Loucy (cell line): ENCODE measurements at regions not wholly inside any gene's neighbourhood (a gene's known extent, or its start where the extent isn't known, plus 50 kb on each side); places are given as distances from the start of the nearest gene placed in this dataset.

Source experiments
- H2AFZ ChIP-seq: fragments of 200-600 bp; sonication (generic); 2 replicates; pipeline ENCODE4 v1.6.0; 2016; ENCODE audit warnings: antibody characterized with exemption, mild to moderate bottlenecking, low read length, moderate library complexity
- H3F3A ChIP-seq: fragments of 200-600 bp; 2 replicates; pipeline ENCODE4 v1.6.0; 2016; ENCODE audit warnings: antibody characterized with exemption, low read depth, mild to moderate bottlenecking
- H3K27me3 ChIP-seq: fragments of 200-600 bp; sonication (generic); 2 replicates; pipeline ENCODE4 v1.6.1; 2014; ENCODE audit warnings: low read length, mild to moderate bottlenecking; ENCODE audit not compliant: insufficient read depth, poor library complexity, severe bottlenecking
- H3K36me3 ChIP-seq: fragments of 200-600 bp; sonication (generic); 2 replicates; pipeline ENCODE4 v1.6.1; 2016; ENCODE audit warnings: low read length; ENCODE audit not compliant: insufficient read depth
- H3K4me1 ChIP-seq: fragments of 200-600 bp; sonication (generic); 2 replicates; pipeline ENCODE4 v1.5.1; 2014; ENCODE audit warnings: low read length, mild to moderate bottlenecking; ENCODE audit not compliant: insufficient read depth, poor library complexity, severe bottlenecking
- H3K4me2 ChIP-seq: fragments of 200-600 bp; sonication (generic); 2 replicates; pipeline ENCODE4 v1.6.0; 2014; ENCODE audit warnings: antibody characterized with exemption, low read length, low read depth, mild to moderate bottlenecking; ENCODE audit not compliant: poor library complexity, severe bottlenecking
- H3K4me3 ChIP-seq: fragments of 200-600 bp; sonication (generic); 2 replicates; pipeline ENCODE4 v1.5.1; 2014; ENCODE audit warnings: low read length, mild to moderate bottlenecking, mixed read lengths; ENCODE audit not compliant: poor library complexity, severe bottlenecking
- H3K79me2 ChIP-seq: fragments of 200-600 bp; sonication (generic); 2 replicates; pipeline ENCODE4 v1.6.1; 2014; ENCODE audit warnings: low read length; ENCODE audit not compliant: insufficient read depth
- H3K9ac ChIP-seq: fragments of 200-600 bp; sonication (generic); 2 replicates; pipeline ENCODE4 v1.6.0; 2014; ENCODE audit warnings: mild to moderate bottlenecking, low read depth, low read length, moderate library complexity; ENCODE audit not compliant: poor library complexity, severe bottlenecking
- H3K9me2 ChIP-seq: fragments of 200-600 bp; sonication (generic); replicated peaks from 2 replicates; pipeline ENCODE4 v1.6.1; 2016; ENCODE audit warnings: low read depth, low read length, mixed read lengths
- H3K9me3 ChIP-seq: fragments of 200-600 bp; sonication (generic); 2 replicates; pipeline ENCODE4 v1.6.1; 2014; ENCODE audit warnings: mild to moderate bottlenecking, antibody characterized with exemption, low read length, low read depth; ENCODE audit not compliant: insufficient read depth
- H4K20me1 ChIP-seq: fragments of 200-600 bp; sonication (generic); 2 replicates; pipeline ENCODE4 v1.6.0; 2014; ENCODE audit warnings: antibody characterized with exemption, low read length, mild to moderate bottlenecking; ENCODE audit not compliant: insufficient read depth, poor library complexity, severe bottlenecking
- EZH2phosphoT487 ChIP-seq: fragments of 200-600 bp; IDR thresholded peaks from 2 replicates; pipeline ENCODE4 v1.6.1; 2018; ENCODE audit warnings: antibody characterized with exemption, mild to moderate bottlenecking, moderate library complexity, borderline replicate concordance
- TF ChIP-seq, protein P1 (sequence below): fragments of 200-600 bp; sonication (generic); conservative IDR thresholded peaks from 2 replicates; pipeline ENCODE4 v1.5.1; 2014; ENCODE audit warnings: mild to moderate bottlenecking, antibody characterized with exemption, low read length

DNA sequence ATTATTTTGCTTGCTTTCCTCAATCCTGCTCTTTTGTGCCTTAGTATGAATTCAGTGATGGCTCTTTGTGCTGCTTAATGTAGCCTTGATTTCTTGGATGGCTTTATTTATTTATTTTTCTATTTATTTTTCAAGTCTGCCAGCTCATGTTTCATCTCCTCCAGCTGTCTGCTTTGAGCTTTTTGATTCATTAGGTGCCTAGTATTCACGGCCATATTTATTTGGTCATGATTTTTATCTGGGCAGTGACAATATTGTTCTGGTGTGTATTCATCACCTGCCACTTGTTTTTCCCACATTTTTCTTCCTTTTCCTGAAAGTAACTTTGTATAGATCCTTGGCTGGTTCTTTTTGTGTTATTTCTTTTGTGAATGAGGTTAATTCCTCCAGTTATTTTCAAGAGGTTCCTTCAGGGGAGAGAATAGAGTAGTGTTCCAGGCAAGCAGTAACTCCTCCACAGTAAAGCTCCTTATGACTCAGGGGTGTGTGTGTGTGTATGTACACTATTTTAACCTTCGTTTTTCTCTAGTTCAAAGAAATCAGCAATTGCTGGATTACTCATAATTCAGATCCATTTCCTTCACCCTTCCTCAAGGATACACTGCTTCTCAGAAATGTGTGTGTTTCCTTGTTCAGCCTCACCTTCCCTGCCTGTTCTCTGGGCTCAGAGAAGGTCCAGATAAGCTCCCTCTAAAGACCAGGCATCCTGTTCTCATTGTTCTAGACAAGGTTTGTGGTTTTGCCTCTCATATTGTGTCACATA, 51.6 kb upstream of the PMCH start:
- TF ChIP-seq, protein P1, sequence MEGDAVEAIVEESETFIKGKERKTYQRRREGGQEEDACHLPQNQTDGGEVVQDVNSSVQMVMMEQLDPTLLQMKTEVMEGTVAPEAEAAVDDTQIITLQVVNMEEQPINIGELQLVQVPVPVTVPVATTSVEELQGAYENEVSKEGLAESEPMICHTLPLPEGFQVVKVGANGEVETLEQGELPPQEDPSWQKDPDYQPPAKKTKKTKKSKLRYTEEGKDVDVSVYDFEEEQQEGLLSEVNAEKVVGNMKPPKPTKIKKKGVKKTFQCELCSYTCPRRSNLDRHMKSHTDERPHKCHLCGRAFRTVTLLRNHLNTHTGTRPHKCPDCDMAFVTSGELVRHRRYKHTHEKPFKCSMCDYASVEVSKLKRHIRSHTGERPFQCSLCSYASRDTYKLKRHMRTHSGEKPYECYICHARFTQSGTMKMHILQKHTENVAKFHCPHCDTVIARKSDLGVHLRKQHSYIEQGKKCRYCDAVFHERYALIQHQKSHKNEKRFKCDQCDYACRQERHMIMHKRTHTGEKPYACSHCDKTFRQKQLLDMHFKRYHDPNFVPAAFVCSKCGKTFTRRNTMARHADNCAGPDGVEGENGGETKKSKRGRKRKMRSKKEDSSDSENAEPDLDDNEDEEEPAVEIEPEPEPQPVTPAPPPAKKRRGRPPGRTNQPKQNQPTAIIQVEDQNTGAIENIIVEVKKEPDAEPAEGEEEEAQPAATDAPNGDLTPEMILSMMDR: no peak
- TF ChIP-seq EZH2phosphoT487: no peak
- Histone ChIP-seq H3K4me2 (no peak overlapping the region), H3K4me3 (no peak overlapping the region), H3K27me3 (no peaks in the 10 kb centered on the region), H3K9me2 (no peaks in the 10 kb centered on the region), H3K36me3 (no peaks in the 10 kb centered on the region), H3K79me2 (no peaks in the 10 kb centered on the region), H2AFZ (no peak overlapping the region), H3F3A (no peaks in the 10 kb centered on the region), H3K4me1 (no peaks in the 10 kb centered on the region), H4K20me1 (no peaks in the 10 kb centered on the region), H3K9ac (no peak overlapping the region), H3K9me3 (no peaks in the 10 kb centered on the region)
